SK-N-MC (cell line): ENCODE measurements at regions not wholly inside any gene's neighbourhood (a gene's known extent, or its start where the extent isn't known, plus 50 kb on each side); places are given as distances from the start of the nearest gene placed in this dataset.

Source experiments
- DNase-seq: peaks from one replicate; pipeline ENCODE4 v3.0.0-alpha.2; 2011; ENCODE audit warnings: low read depth, low spot score
- H3K27ac ChIP-seq: fragments of 200-600 bp; sonication (generic); 2 replicates; pipeline ENCODE4 v1.5.1; 2016; ENCODE audit warnings: mixed run types
- H3K36me3 ChIP-seq: fragments of 200-600 bp; sonication (generic); 2 replicates; pipeline ENCODE4 v1.6.1; 2017; ENCODE audit warnings: antibody characterized with exemption, low read length, mixed read lengths; ENCODE audit not compliant: insufficient read depth
- H3K4me3 ChIP-seq: fragments of 200-600 bp; sonication (generic); 2 replicates; pipeline ENCODE4 v1.5.1; 2016
- H3K9ac ChIP-seq: fragments of 200-600 bp; sonication (generic); 2 replicates; pipeline ENCODE4 v1.8.0; 2017; ENCODE audit warnings: mixed run types, mixed read lengths; ENCODE audit not compliant: insufficient read length
- H3K9me3 ChIP-seq: fragments of 200-600 bp; sonication (generic); 2 replicates; pipeline ENCODE4 v1.6.1; 2017; ENCODE audit warnings: low read depth, mild to moderate bottlenecking, antibody characterized with exemption, low read length, moderate library complexity, mixed read lengths
- EZH2 ChIP-seq: fragments of 200-600 bp; sonication (generic); IDR thresholded peaks from one replicate; pipeline ENCODE4 v1.6.1; 2017; ENCODE audit warnings: antibody characterized with exemption
- FOXP2 ChIP-seq: optimal IDR thresholded peaks from 2 replicates; pipeline ENCODE3; 2011; ENCODE audit warnings: mild to moderate bottlenecking, moderate library complexity; ENCODE audit not compliant: insufficient read depth; ENCODE audit errors: extremely low read length, control extremely low read depth
- POLR2AphosphoS5 ChIP-seq: IDR thresholded peaks from 2 replicates; pipeline ENCODE4 v1.6.1; 2012; ENCODE audit warnings: mild to moderate bottlenecking, low read depth, low read length, borderline replicate concordance

DNA sequence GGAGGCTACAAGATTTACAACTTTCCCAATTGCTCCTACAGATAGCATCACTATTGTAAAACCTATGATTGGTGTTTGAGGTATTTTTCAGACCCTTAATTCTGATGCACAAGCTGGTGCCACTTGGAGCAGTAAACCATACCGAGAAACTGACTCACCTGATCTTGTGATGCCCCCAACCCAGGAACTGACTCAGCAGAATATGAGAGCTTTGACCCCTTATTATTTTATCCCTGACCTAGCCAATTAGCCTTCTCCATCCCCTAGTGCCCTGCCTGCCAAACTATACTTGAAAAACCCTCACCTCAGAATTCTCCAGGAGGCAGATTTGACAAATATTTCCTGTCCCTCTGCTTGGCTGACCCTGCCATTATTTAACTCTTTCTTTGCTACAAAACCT, 585.9 kb upstream of the GHITM start:
- no peak overlapping the region for H3K27ac ChIP-seq
- no peaks in the 10 kb centered on the region for H3K36me3 ChIP-seq
- H3K9ac ChIP-seq = no peak overlapping the region
- no peak overlapping the region for H3K4me3 ChIP-seq
- TF ChIP-seq POLR2AphosphoS5 (no peak), FOXP2 (no peak), EZH2 (no peak)
- no peak for DNase-seq
- no peaks in the 10 kb centered on the region for H3K9me3 ChIP-seq

GRCh38 chr10:83555264-83555663, 584.0 kb upstream of the GHITM start:
- no peaks in the 10 kb centered on the region for H3K36me3 ChIP-seq
- TF ChIP-seq POLR2AphosphoS5 (no peak), FOXP2 (no peak), EZH2 (no peak)
- DNase-seq = no peak
- H3K9ac ChIP-seq = no peak overlapping the region
- no peak overlapping the region for H3K4me3 ChIP-seq
- no peaks in the 10 kb centered on the region for H3K9me3 ChIP-seq
- H3K27ac ChIP-seq = no peak overlapping the region

GRCh38 chr10:83562381-83562780, 576.9 kb upstream of the GHITM start:
- no peak for DNase-seq
- Histone ChIP-seq H3K36me3 (no peaks in the 10 kb centered on the region), H3K9me3 (no peaks in the 10 kb centered on the region), H3K27ac (no peak overlapping the region), H3K4me3 (no peak overlapping the region), H3K9ac (no peak overlapping the region)
- TF ChIP-seq EZH2 (no peak), POLR2AphosphoS5 (no peak), FOXP2 (no peak)

DNA sequence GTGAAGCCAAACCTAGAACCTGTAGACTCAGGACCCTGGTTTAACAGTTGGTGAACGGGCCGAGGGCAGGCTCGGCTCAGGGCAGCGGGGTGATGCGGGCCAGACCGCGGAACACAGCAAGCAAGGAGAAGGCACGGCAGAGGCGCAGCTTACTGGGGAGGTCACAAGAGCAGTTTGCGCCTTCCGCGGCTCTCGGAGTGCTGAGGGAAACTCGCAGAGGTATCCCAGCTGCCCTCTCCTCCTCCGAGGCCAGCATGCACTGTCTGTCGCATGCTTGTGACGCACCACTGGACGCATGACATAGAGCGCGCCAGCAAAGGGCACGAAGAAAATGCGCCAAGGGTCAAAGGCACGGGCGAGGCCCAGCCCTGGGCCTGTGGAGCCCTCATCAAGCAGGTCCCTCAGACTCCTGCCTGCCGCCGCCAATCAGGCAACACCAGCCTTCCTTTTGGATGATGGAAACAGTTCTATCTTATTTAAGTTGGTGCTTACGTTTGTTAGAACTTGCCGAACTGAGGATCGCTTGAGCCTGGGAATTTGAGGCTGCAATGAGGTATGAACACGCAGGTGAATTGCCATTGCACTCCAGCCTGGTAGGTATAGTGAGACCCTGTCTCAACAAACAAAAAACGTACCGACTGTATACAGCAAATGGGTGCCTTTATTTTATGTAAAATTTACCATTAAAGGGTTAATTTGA, 574.3 kb upstream of the GHITM start:
- no peaks in the 10 kb centered on the region for H3K36me3 ChIP-seq
- no peak for DNase-seq
- no peak overlapping the region for H3K4me3 ChIP-seq
- no peak for TF ChIP-seq EZH2
- H3K9ac ChIP-seq = no peak overlapping the region
- H3K9me3 ChIP-seq = no peaks in the 10 kb centered on the region
- H3K27ac ChIP-seq = no peak overlapping the region

GRCh38 chr10:83572036-83572435, 567.3 kb upstream of the GHITM start:
- H3K9me3 ChIP-seq = no peaks in the 10 kb centered on the region
- H3K27ac ChIP-seq = no peak overlapping the region
- no peaks in the 10 kb centered on the region for H3K36me3 ChIP-seq

DNA sequence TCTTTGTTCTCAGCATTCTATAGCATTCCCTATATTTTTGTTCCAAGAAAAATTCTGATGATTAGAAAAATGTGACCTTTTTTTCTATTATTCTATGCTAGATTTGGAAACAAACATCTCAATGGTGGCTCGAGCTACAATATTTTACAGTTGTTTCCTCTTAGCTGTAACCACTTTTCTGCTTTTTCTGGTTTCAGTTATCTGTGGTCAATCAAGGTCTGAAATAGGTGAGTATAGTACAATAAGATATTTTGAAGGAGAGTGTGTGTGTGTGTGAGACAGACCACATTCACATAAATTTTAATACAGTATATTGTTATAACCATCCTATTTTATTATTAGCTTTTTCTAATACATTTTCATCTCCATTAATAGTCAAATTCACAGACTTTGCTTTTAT, 564.5 kb upstream of the GHITM start:
- Histone ChIP-seq H3K9me3 (no peaks in the 10 kb centered on the region), H3K36me3 (no peaks in the 10 kb centered on the region), H3K4me3 (no peak overlapping the region), H3K27ac (no peak overlapping the region), H3K9ac (no peak overlapping the region)
- TF ChIP-seq FOXP2 = no peak
- TF ChIP-seq POLR2AphosphoS5 = no peak
- TF ChIP-seq EZH2 = no peak
- no peak for DNase-seq

More at GRCh38 chr10:83572036-83572435, 567.3 kb upstream of the GHITM start:
- DNase-seq = no peak
- TF ChIP-seq EZH2 (no peak), POLR2AphosphoS5 (no peak), FOXP2 (no peak)
- Histone ChIP-seq H3K9ac (no peak overlapping the region), H3K4me3 (no peak overlapping the region)

DNA sequence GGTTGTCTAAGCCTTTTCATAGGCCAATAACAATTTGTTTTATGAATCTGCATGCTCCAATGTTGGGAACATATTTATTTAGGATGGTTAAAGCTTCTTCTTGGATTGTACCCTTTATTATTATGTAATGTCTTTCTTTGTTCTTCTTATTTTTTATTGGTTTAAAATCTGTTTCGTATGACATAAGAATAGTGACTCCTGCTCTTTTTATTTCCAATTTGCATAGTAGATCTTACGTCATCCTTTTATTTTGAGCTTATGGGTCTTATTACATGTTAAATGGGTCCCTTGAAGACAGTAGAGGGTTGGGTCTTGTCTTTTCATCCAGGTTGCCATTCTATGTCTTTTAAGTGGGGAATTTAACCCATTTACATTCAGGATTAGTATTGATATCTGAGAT, 561.9 kb upstream of the GHITM start:
- no peak for TF ChIP-seq POLR2AphosphoS5
- TF ChIP-seq EZH2 = no peak
- TF ChIP-seq FOXP2 = no peak
- H3K36me3 ChIP-seq = no peaks in the 10 kb centered on the region

DNA sequence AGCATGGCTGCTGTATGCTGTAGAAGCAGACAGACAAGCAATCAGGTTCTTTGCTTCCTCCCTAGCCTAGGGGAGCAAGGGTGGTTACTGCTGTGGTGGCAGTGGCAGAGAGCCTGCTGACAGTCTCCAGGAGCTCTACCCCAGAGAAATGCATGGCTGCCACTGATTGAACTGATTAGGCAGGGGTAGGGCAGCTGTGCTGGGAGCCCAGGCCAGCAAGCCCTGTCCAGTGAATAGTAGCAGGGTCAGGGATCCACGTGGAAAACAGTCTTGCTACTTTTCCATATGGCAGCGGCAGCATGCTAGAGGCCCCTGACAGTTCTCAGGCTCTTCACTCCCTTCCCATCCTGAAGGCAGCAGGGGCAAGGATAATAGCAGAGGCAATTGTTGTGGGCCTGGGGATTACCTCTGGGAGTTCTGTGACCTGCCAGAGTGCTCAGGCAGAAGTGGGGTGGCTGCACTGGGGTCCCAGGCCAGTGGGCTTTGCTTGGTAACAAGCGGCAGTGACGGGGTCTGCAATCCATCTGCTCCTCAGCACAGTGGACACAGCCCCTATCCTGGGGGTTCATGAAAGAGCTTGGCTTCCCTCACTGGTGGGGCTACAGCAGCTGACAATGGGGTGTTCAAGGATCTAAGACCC, 558.8 kb upstream of the GHITM start:
- no peak for TF ChIP-seq FOXP2
- TF ChIP-seq EZH2 = no peak
- no peak for TF ChIP-seq POLR2AphosphoS5
- Histone ChIP-seq H3K9ac (no peak overlapping the region), H3K4me3 (no peak overlapping the region), H3K27ac (no peak overlapping the region), H3K9me3 (no peaks in the 10 kb centered on the region), H3K36me3 (no peaks in the 10 kb centered on the region)
- DNase-seq = no peak

More for the DNA sequence above, 561.9 kb upstream of the GHITM start:
- Histone ChIP-seq H3K9ac (no peak overlapping the region), H3K9me3 (no peaks in the 10 kb centered on the region), H3K27ac (no peak overlapping the region), H3K4me3 (no peak overlapping the region)
- DNase-seq = no peak
